Activated CD4-positive, alpha-beta T cell treated with anti-CD3 and anti-CD28 coated beads, Interleukin-2, amount 50 U/mL, for 4 hours (primary cell): ENCODE measurements at regions not wholly inside any gene's neighbourhood (a gene's known extent, or its start where the extent isn't known, plus 50 kb on each side); places are given as distances from the start of the nearest gene placed in this dataset.

Source experiments
- DNase-seq, 2 experiments: peaks; one replicate each; pipeline ENCODE4 v3.0.0-alpha.2; 2020

GRCh38 chr1:194289569-194290266 lies 1103.3 kb upstream of the B3GALT2 start:
- DNase-seq: peak; percentile 26 to 35

- DNase-seq: no peak
Measured at GRCh38 chr1:194288238-194288637, 1101.8 kb upstream of the B3GALT2 start.

GRCh38 chr1:194281376-194281775 lies 1095.0 kb upstream of the B3GALT2 start:
- DNase-seq: no peak

GRCh38 chr1:194280463-194280862 lies 1094.0 kb upstream of the B3GALT2 start:
- DNase-seq: no peak

GRCh38 chr1:194279975-194280374 lies 1093.6 kb upstream of the B3GALT2 start:
- DNase-seq: no peak

- DNase-seq: no peak
Measured at GRCh38 chr1:194277927-194278326, 1091.5 kb upstream of the B3GALT2 start.

- no peak for DNase-seq
Measured at GRCh38 chr1:194273660-194274059, 1087.2 kb upstream of the B3GALT2 start.

GRCh38 chr1:194268839-194269238 lies 1082.4 kb upstream of the B3GALT2 start:
- DNase-seq: no peak

- no peak for DNase-seq
Measured at GRCh38 chr1:194267021-194267420, 1080.6 kb upstream of the B3GALT2 start.

GRCh38 chr1:194256010-194256409 lies 1069.6 kb upstream of the B3GALT2 start:
- no peak for DNase-seq

GRCh38 chr1:194252199-194252598 lies 1065.8 kb upstream of the B3GALT2 start:
- no peak for DNase-seq

- no peak for DNase-seq
Measured at GRCh38 chr1:194241215-194241614, 1054.8 kb upstream of the B3GALT2 start.

GRCh38 chr1:194233069-194233468 lies 1046.7 kb upstream of the B3GALT2 start:
- DNase-seq: no peak

- DNase-seq: no peak
Measured at GRCh38 chr1:194230351-194231144, 1044.1 kb upstream of the B3GALT2 start.

GRCh38 chr1:194228427-194228826 lies 1042.0 kb upstream of the B3GALT2 start:
- no peak for DNase-seq

- DNase-seq: no peak
Measured at GRCh38 chr1:194227161-194227560, 1040.7 kb upstream of the B3GALT2 start.

GRCh38 chr1:194225821-194226220 lies 1039.4 kb upstream of the B3GALT2 start:
- DNase-seq: no peak

GRCh38 chr1:194223596-194223995 lies 1037.2 kb upstream of the B3GALT2 start:
- DNase-seq: no peak

- DNase-seq: no peak
Measured at GRCh38 chr1:194215448-194215847, 1029.0 kb upstream of the B3GALT2 start.

GRCh38 chr1:194214735-194215134 lies 1028.3 kb upstream of the B3GALT2 start:
- DNase-seq: no peak

GRCh38 chr1:194209920-194210319 lies 1023.5 kb upstream of the B3GALT2 start:
- DNase-seq: no peak

GRCh38 chr1:194208674-194209073 lies 1022.3 kb upstream of the B3GALT2 start:
- DNase-seq: no peak

- no peak for DNase-seq
Measured at GRCh38 chr1:194196562-194196961, 1010.1 kb upstream of the B3GALT2 start.

- no peak for DNase-seq
Measured at GRCh38 chr1:194194724-194195123, 1008.3 kb upstream of the B3GALT2 start.
